Mesenchymal stem cell (in vitro differentiated cells and primary cell): ENCODE measurements at regions not wholly inside any gene's neighbourhood (a gene's known extent, or its start where the extent isn't known, plus 50 kb on each side); places are given as distances from the start of the nearest gene placed in this dataset.
A peak's percentile ranks its signal among the peaks of the same experiment; 100 is the strongest.

Source experiments
- DNase-seq: peaks from one replicate; pipeline ENCODE4 v3.0.0-alpha.2; 2013
- H2AFZ ChIP-seq: one replicate; pipeline ENCODE4 v1.6.1; 2013; ENCODE audit warnings: low read depth, mild to moderate bottlenecking, control low read depth, inconsistent platforms, low read length, moderate library complexity
- H2AK5ac ChIP-seq: 2 replicates; pipeline ENCODE4 v1.6.1; 2013; ENCODE audit warnings: low read length, moderate library complexity, mild to moderate bottlenecking, inconsistent platforms; ENCODE audit not compliant: severe bottlenecking
- H2BK120ac ChIP-seq: one replicate; pipeline ENCODE4 v1.6.1; 2013; ENCODE audit warnings: low read depth, mild to moderate bottlenecking, inconsistent platforms, low read length, moderate library complexity
- H2BK12ac ChIP-seq, 2 experiments: one replicate each; pipeline ENCODE4 v1.6.1; 2013; ENCODE audit warnings: inconsistent platforms in 2 of 2, low read length in 2 of 2, mild to moderate bottlenecking in 2 of 2, moderate library complexity in 2 of 2, control low read depth in 1 of 2
- H2BK15ac ChIP-seq: one replicate; pipeline ENCODE4 v1.6.1; 2013; ENCODE audit warnings: mild to moderate bottlenecking, low read depth, inconsistent platforms; ENCODE audit not compliant: poor library complexity, severe bottlenecking
- H2BK5ac ChIP-seq: 2 replicates; pipeline ENCODE4 v1.6.1; 2013; ENCODE audit warnings: low read depth, mild to moderate bottlenecking, low read length, control low read depth, inconsistent platforms; ENCODE audit not compliant: poor library complexity, severe bottlenecking
- H3K14ac ChIP-seq, 2 experiments: one replicate each; pipeline ENCODE4 v1.6.1; 2013; ENCODE audit warnings: inconsistent platforms in 2 of 2, low read length in 2 of 2, control low read depth in 1 of 2, mild to moderate bottlenecking in 1 of 2, moderate library complexity in 1 of 2
- H3K18ac ChIP-seq, 2 experiments: one replicate each; pipeline ENCODE4 v1.6.1; 2013; ENCODE audit warnings: inconsistent platforms in 2 of 2, low read length in 2 of 2, control low read depth in 1 of 2, low read depth in 1 of 2, mild to moderate bottlenecking in 1 of 2
- H3K23ac ChIP-seq, 2 experiments: one replicate each; pipeline ENCODE4 v1.6.1; 2013; ENCODE audit warnings: inconsistent platforms in 2 of 2, low read length in 2 of 2, mild to moderate bottlenecking in 2 of 2, moderate library complexity in 2 of 2, control low read depth in 1 of 2
- H3K27ac ChIP-seq: 2 replicates; pipeline ENCODE4 v1.5.1; 2013; ENCODE audit warnings: mild to moderate bottlenecking, moderate library complexity, low read length, control low read depth, inconsistent platforms; ENCODE audit not compliant: poor library complexity, severe bottlenecking
- H3K27me3 ChIP-seq, 2 experiments: 2 replicates each; pipeline versions ENCODE4 v1.6.1 to v1.7.0; 2013; ENCODE audit warnings: low read length in 2 of 2, mild to moderate bottlenecking in 2 of 2, moderate library complexity in 2 of 2, control low read depth in 1 of 2, inconsistent platforms in 1 of 2; ENCODE audit not compliant: control insufficient read depth in 1 of 2, insufficient read depth in 1 of 2
- H3K36me3 ChIP-seq, 2 experiments: 2 replicates each; pipeline versions ENCODE4 v1.6.1 to v1.7.0; 2013; ENCODE audit warnings: low read length in 2 of 2, control low read depth in 1 of 2, inconsistent platforms in 1 of 2, low read depth in 1 of 2, mild to moderate bottlenecking in 1 of 2; ENCODE audit not compliant: insufficient read depth in 2 of 2, control insufficient read depth in 1 of 2
- H3K4ac ChIP-seq, 2 experiments: one replicate each; pipeline ENCODE4 v1.6.1; 2013; ENCODE audit warnings: inconsistent platforms in 2 of 2, low read length in 2 of 2, mild to moderate bottlenecking in 2 of 2, moderate library complexity in 2 of 2, control low read depth in 1 of 2, low read depth in 1 of 2
- H3K4me1 ChIP-seq: 2 replicates; pipeline ENCODE4 v1.6.1; 2013; ENCODE audit warnings: low read depth, low read length, control low read depth; ENCODE audit not compliant: control insufficient read depth, insufficient read depth
- H3K4me2 ChIP-seq: 2 replicates; pipeline ENCODE4 v1.6.1; 2013; ENCODE audit warnings: low read length, mild to moderate bottlenecking, inconsistent platforms; ENCODE audit not compliant: poor library complexity, severe bottlenecking
- H3K4me3 ChIP-seq, 2 experiments: 2 replicates each; pipeline versions ENCODE4 v1.5.1 to v1.7.0; 2013; ENCODE audit warnings: low read length in 2 of 2, mild to moderate bottlenecking in 2 of 2, control low read depth in 1 of 2, low read depth in 1 of 2; ENCODE audit not compliant: insufficient read depth in 1 of 2
- H3K79me1 ChIP-seq: replicated peaks from 2 replicates; pipeline ENCODE4 v1.6.1; 2013; ENCODE audit warnings: mild to moderate bottlenecking, control low read depth, low read length, inconsistent platforms; ENCODE audit not compliant: poor library complexity, severe bottlenecking
- H3K9ac ChIP-seq: 2 replicates; pipeline ENCODE4 v1.7.0; 2013; ENCODE audit warnings: mild to moderate bottlenecking, low read length, moderate library complexity
- H3K9me3 ChIP-seq: 2 replicates; pipeline ENCODE4 v1.7.0; 2013; ENCODE audit warnings: mild to moderate bottlenecking, low read length; ENCODE audit not compliant: control insufficient read depth
- H4K8ac ChIP-seq: one replicate; pipeline ENCODE4 v1.6.1; 2013; ENCODE audit warnings: inconsistent platforms, mild to moderate bottlenecking, low read length, moderate library complexity
- H4K91ac ChIP-seq: one replicate; pipeline ENCODE4 v1.6.1; 2013; ENCODE audit warnings: mild to moderate bottlenecking, low read length, inconsistent platforms
- whole genome bisulfite sequencing: methylation state at CpG from one replicate; pipeline ENCODE4 v1.1.7; 2013; ENCODE audit warnings: mixed read lengths; 5-methylcytosine and 5-hydroxymethylcytosine counted together

DNA sequence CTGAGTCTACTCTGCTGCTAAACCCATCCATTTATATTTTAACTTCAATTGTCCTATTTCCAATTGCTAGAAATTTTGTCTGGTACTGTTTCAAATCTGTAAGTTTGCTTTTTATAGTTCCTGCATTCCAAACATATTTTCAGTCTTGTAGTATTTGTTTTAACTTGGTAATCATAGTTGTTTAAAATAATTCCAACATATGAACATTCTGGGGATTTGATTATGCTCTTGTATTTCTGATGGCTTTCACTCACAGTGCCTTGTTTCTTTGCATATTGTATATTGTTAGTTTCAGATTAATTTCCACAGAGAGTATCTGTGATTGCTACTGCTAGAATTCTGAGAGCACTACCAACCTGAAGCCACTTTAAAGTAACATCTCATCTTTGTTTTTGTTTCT is 202.4 kb downstream of the ETAA1 start:
- Histone ChIP-seq H3K4ac (no peak overlapping the region), H3K18ac (no peak overlapping the region), H2BK120ac (no peak overlapping the region), H3K14ac (no peak overlapping the region), H3K79me1 (no peaks in the 10 kb centered on the region), H3K4me3 (no peak overlapping the region), H3K36me3 (no peaks in the 10 kb centered on the region), H2BK15ac (no peak overlapping the region), H3K23ac (no peak overlapping the region), H3K9me3 (peaks cover 2% of the 10 kb centered on the region), H4K91ac (no peak overlapping the region), H2BK12ac (no peak overlapping the region), H2AFZ (no peak overlapping the region), H3K27me3 (no peaks in the 10 kb centered on the region), H3K4me1 (peaks cover 4% of the 10 kb centered on the region), H2BK5ac (no peak overlapping the region), H3K4me2 (no peak overlapping the region), H4K8ac (no peak overlapping the region), H2AK5ac (no peak overlapping the region), H3K27ac (peak overlapping the region; percentile 53), H3K9ac (no peak overlapping the region)
- DNase-seq: no peak

DNA sequence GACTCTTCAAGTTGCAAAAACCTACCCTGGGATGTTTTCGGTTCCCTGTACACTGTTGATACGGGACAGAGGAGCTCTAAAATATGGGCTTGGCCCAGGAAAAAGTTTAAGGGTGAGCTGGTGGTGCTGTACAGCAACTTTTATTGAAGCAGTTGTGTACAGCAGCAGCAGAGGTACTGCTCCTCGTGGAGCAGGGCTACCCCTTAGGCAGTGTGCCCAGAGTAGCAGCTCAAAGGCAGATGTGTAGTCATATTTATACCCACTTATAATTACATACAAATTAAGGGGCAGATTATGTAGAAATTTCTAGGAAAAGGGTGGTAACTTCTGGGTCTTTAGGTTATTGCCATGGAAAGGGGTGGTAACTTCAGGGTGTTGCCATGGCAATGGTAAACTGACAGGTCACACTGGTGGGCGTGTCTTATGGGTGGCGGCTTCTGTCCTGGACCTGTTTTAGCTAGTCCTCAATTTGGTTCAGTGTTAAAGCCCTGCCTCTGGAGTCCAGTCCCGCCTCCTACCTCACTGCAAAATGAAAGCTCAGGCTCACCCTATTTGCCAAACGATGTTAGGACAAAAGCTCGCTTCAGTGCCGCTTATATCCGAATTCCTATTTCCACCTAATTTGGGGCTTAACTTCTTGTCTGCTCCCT is 203.2 kb downstream of the ETAA1 start:
- no peak for DNase-seq
- H3K4ac ChIP-seq: peak overlapping the region in 1 of 2 experiments; percentile 91
- H3K36me3 ChIP-seq: no peaks in the 10 kb centered on the region
- peak overlapping the region; percentile 39 for H4K91ac ChIP-seq
- H3K18ac ChIP-seq: peak overlapping the region; percentile 75 to 92
- no peaks in the 10 kb centered on the region for H3K79me1 ChIP-seq
- peak overlapping the region; percentile 53 for H3K27ac ChIP-seq
- no peak overlapping the region for H3K9ac ChIP-seq
- H3K9me3 ChIP-seq: no peaks in the 10 kb centered on the region
- WGBS: 75% methylated on average over 9 of the region's 10 CpGs
- peak overlapping the region; percentile 75 for H4K8ac ChIP-seq
- no peak overlapping the region for H2AFZ ChIP-seq
- peak overlapping the region in 1 of 2 experiments; percentile 55 for H3K14ac ChIP-seq
- H3K27me3 ChIP-seq: no peaks in the 10 kb centered on the region
- H2BK5ac ChIP-seq: no peak overlapping the region
- peak overlapping the region; percentile 84 for H2AK5ac ChIP-seq
- no peak overlapping the region for H3K4me2 ChIP-seq
- peak overlapping the region; percentile 54 to 89 for H2BK12ac ChIP-seq
- peaks cover 4% of the 10 kb centered on the region for H3K4me1 ChIP-seq
- H3K4me3 ChIP-seq: no peak overlapping the region
- H2BK15ac ChIP-seq: no peak overlapping the region
- peak overlapping the region in 1 of 2 experiments; percentile 24 for H3K23ac ChIP-seq
- H2BK120ac ChIP-seq: peak overlapping the region; percentile 73

DNA sequence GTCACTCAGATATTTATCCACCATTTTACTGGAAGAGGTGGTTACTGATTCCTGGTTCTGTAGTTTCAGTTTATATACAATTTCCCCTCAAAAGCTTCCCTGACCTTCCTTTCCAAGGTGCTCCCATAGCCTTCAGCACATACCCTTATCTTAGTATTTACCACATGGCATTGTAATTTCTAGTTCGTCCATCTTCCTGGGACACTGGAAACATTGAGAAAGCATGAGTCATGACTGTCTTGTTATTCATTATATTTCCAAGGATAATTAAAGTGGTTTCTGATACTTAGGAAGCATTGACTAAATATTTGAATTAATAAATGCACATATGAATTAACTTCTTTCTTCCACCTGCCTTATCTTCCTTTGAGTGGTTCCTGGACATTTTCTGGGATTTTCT is 203.8 kb downstream of the ETAA1 start:
- no peaks in the 10 kb centered on the region for H3K27me3 ChIP-seq
- no peak overlapping the region for H3K9ac ChIP-seq
- H2BK15ac ChIP-seq: no peak overlapping the region
- H2AFZ ChIP-seq: no peak overlapping the region
- H2AK5ac ChIP-seq: no peak overlapping the region
- no peak overlapping the region for H3K4ac ChIP-seq
- no peak overlapping the region for H3K14ac ChIP-seq
- no peak overlapping the region for H3K4me2 ChIP-seq
- H3K9me3 ChIP-seq: no peaks in the 10 kb centered on the region
- H2BK12ac ChIP-seq: no peak overlapping the region
- peak; percentile 68 for DNase-seq
- no peak overlapping the region for H3K27ac ChIP-seq
- H4K91ac ChIP-seq: no peak overlapping the region
- no peaks in the 10 kb centered on the region for H3K36me3 ChIP-seq
- H3K23ac ChIP-seq: no peak overlapping the region
- H2BK5ac ChIP-seq: no peak overlapping the region
- H3K79me1 ChIP-seq: no peaks in the 10 kb centered on the region
- peaks cover 4% of the 10 kb centered on the region for H3K4me1 ChIP-seq
- no peak overlapping the region for H3K18ac ChIP-seq
- no peak overlapping the region for H4K8ac ChIP-seq
- H2BK120ac ChIP-seq: no peak overlapping the region
- WGBS: no CpG with 5 or more reads among the region's 1 CpG
- no peak overlapping the region for H3K4me3 ChIP-seq

DNA sequence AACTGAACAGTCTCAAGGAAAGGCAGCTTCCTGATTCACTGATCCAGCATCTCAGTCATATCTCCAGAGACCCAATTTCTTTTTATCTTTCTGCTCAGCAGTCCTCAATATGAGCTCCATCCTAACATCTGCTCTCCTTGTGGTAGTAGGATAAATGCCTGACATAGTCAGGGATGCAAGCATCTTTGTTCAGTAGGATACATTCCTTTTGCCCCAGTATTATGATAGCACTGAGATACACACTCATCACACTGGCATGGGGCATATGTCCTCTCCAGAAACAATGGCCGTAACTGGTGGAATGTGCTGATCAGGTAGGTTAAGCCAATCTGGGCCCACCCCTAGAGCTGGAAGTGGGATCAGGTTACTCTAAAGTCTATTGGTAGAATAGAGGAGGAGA is 207.2 kb downstream of the ETAA1 start:
- no peak overlapping the region for H3K23ac ChIP-seq
- H3K14ac ChIP-seq: no peak overlapping the region
- no peak overlapping the region for H3K4me2 ChIP-seq
- 25% methylated on average over 1 of the region's 1 CpG for WGBS
- no peak overlapping the region for H2AK5ac ChIP-seq
- H3K18ac ChIP-seq: peak overlapping the region; percentile 39 to 48
- no peaks in the 10 kb centered on the region for H3K9me3 ChIP-seq
- no peaks in the 10 kb centered on the region for H3K27me3 ChIP-seq
- no peaks in the 10 kb centered on the region for H3K79me1 ChIP-seq
- peaks cover 4% of the 10 kb centered on the region for H3K4me1 ChIP-seq
- no peaks in the 10 kb centered on the region for H3K36me3 ChIP-seq
- peak overlapping the region; percentile 15 for H2BK120ac ChIP-seq
- H3K9ac ChIP-seq: no peak overlapping the region
- peak overlapping the region; percentile 32 for H3K27ac ChIP-seq
- no peak overlapping the region for H3K4ac ChIP-seq
- DNase-seq: no peak
- H2BK15ac ChIP-seq: no peak overlapping the region
- H2BK5ac ChIP-seq: no peak overlapping the region
- H4K91ac ChIP-seq: no peak overlapping the region
- H3K4me3 ChIP-seq: no peak overlapping the region
- H4K8ac ChIP-seq: no peak overlapping the region
- H2AFZ ChIP-seq: no peak overlapping the region
- H2BK12ac ChIP-seq: peak overlapping the region in 1 of 2 experiments; percentile 3
